ENCODE measurements at regions not wholly inside any gene's neighbourhood (a gene's known extent, or its start where the extent isn't known, plus 50 kb on each side); places are given as distances from the start of the nearest gene placed in this dataset.

- TF ChIP-seq GLIS3 (CRISPR knock-in tag; IDR thresholded peaks at IDR 0.05), result no peak
- no peak for TF ChIP-seq PATZ1 (CRISPR knock-in tag; IDR thresholded peaks at IDR 0.05; ENCODE audit: borderline replicate concordance)
- TF ChIP-seq RARB (CRISPR knock-in tag; IDR thresholded peaks at IDR 0.05), result no peak
- no peak for TF ChIP-seq CSDC2 (CRISPR knock-in tag; IDR thresholded peaks at IDR 0.05)
- TF ChIP-seq ZFP30 (CRISPR knock-in tag; IDR thresholded peaks at IDR 0.05), result no peak
- no peak for TF ChIP-seq ARNTL (CRISPR knock-in tag; IDR thresholded peaks at IDR 0.05; ENCODE audit: borderline replicate concordance, low read depth)
- TF ChIP-seq ISL1 (CRISPR knock-in tag; IDR thresholded peaks at IDR 0.05), result no peak
- no peak for TF ChIP-seq ZNF70 (CRISPR knock-in tag; IDR thresholded peaks at IDR 0.05)
- no peak for TF ChIP-seq CSRNP3 (CRISPR knock-in tag; IDR thresholded peaks at IDR 0.05)
- no peak for TF ChIP-seq ESRRG (CRISPR knock-in tag; IDR thresholded peaks at IDR 0.05)
- TF ChIP-seq, protein P1, sequence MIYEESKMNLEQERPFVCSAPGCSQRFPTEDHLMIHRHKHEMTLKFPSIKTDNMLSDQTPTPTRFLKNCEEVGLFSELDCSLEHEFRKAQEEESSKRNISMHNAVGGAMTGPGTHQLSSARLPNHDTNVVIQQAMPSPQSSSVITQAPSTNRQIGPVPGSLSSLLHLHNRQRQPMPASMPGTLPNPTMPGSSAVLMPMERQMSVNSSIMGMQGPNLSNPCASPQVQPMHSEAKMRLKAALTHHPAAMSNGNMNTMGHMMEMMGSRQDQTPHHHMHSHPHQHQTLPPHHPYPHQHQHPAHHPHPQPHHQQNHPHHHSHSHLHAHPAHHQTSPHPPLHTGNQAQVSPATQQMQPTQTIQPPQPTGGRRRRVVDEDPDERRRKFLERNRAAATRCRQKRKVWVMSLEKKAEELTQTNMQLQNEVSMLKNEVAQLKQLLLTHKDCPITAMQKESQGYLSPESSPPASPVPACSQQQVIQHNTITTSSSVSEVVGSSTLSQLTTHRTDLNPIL (CRISPR knock-in tag; IDR thresholded peaks at IDR 0.05; ENCODE audit: low read depth), result no peak
- no peak for TF ChIP-seq PPARA (CRISPR knock-in tag; IDR thresholded peaks at IDR 0.05; ENCODE audit: borderline replicate concordance)
- no peak for TF ChIP-seq ZNF565 (CRISPR knock-in tag; conservative IDR thresholded peaks at IDR 0.05; ENCODE audit: low read depth)
Measured at GRCh38 chr21:15362458-15362857, 297.7 kb upstream of the NRIP1 start.

All from SK-N-SH treated with all-trans-retinoic acid at 6 μM for 48 hours (cell line).